SIG-M5 treated with dmso at 0.1 percent for 504 hours (cell line): ENCODE measurements at regions not wholly inside any gene's neighbourhood (a gene's known extent, or its start where the extent isn't known, plus 50 kb on each side); places are given as distances from the start of the nearest gene placed in this dataset.
A peak's percentile ranks its signal among the peaks of the same experiment; 100 is the strongest.

ENCODE experiments used
- DNase-seq: peaks from one replicate; lab custom pipeline; 2025; ENCODE audit not compliant: unreplicated experiment; lab: John Stamatoyannopoulos, UW

DNA sequence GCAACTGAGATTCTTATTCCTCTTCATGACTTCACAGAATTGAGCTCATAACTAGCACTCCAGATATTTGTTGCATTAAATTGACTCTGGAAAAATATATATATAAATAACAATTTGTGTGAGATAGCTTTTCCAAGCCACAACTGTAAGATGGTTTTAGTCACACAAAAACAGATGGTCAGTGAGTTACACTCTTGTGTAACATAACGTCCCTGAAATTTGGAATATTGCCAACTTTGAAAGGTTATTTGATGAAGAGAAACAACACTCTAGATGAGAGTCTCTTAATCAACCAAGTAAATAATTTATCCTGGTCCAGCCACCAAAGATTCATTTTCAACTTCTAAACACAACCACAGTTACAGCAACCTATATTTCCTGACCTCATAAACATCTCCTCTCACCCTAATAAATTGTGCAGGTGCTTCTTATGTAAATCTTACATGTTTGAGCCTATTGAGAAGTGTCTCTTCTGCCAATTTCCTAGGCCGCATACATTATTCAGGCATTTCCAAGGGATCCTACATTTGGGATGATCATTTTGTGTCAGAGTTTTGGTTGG lies 84.9 kb upstream of the ACP3 start:
- DNase-seq, result no peak

DNA sequence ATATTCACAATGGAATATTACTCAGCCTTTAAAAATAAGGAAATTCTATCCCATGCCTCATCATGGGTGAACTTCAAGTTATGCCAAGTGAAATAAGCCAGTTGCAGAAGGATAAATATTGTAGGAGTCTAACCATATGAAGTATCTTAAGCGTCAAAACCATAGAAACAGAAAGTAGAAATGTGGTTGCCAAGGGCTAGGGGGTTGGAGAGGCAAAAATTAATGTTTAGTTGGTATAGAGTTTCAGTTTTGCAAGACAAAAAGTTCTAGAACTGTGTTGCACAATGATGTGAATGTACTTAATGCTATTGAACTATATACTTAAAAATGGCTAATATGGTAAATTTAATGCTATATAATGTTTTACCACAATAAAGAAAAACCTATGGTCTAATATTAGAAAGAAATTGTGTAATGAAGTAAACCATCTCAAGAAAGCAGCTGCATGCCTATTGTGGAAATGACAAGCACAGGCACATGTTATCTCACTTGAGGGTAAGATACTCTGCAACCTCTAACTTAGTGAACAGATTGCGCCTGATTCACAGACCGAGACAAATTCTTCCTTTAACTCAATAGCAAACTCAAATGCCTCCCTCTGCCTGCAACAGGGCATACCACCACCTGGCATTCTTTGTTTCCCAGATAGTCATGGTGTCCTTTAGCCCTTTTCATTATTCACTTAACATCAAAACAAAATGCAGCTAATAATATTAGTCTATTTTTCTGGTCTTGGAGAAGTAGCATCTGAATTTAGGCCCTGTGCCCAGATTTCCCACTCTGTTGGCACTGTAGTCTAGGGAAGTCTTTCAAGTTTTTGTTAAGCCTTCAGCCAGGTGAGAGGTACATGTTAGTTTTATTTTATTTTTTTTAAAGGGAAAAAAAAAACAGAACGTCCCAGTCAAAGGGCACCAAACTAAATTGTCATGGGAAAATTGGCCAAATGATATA lies 80.2 kb upstream of the ACP3 start:
- no peak for DNase-seq

- DNase-seq, result no peak
These were observed 79.6 kb upstream of the ACP3 start for GRCh38 chr3:132237652-132238032.

- DNase-seq, result no peak
These were observed 77.6 kb upstream of the ACP3 start for GRCh38 chr3:132239587-132239986.

GRCh38 chr3:132241776-132242514 lies 75.3 kb upstream of the ACP3 start:
- no peak for DNase-seq

- no peak for DNase-seq
These were observed 74.4 kb upstream of the ACP3 start for GRCh38 chr3:132242790-132243189.

DNA sequence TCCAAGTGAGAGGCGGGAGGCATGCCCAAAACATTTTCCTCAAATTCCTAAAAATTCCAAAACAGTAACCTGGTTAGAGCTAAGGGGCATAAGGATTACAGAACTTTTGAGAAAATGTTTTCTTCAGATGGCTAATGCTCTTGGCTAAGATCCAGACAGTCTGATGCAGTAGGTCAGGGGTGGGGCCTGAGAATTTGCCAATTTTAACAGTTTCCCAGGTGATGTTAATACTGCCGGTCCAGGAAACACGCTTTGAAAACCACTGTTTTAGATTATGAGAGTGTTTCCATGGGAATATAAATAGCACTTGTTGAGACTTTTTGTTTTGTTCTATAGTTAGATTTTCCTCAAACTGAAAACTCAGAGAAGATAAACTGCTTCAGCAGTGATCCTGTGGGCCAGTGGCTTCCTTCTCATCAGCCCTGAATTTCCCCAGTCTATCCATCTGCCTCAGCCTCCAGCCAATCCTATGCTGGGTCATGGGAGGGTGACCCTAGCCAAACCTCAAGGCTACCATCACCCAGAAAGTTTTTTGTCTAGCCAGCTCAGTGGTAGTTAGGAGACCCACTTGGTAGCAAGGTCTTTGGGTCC lies 71.6 kb upstream of the ACP3 start:
- DNase-seq, result no peak

DNA sequence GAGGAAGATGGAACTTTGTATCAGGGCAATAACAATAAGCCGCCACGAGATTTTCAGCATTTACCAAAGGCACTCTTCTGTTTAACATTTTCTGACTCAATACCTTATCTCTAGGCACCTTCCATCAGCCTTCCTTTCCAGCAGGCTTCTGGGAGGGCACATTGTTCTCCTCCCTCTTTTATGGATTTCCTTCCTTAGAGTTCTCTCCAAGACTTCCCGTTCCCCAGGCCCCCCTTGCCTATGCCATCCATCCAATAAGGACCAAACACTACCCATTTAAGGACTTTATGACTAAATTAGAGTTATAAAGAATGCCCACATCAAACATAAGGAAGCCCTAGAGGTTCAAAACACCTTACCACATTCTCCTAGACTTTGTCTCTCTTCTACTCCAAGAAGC lies 71.0 kb upstream of the ACP3 start:
- DNase-seq, result no peak

DNA sequence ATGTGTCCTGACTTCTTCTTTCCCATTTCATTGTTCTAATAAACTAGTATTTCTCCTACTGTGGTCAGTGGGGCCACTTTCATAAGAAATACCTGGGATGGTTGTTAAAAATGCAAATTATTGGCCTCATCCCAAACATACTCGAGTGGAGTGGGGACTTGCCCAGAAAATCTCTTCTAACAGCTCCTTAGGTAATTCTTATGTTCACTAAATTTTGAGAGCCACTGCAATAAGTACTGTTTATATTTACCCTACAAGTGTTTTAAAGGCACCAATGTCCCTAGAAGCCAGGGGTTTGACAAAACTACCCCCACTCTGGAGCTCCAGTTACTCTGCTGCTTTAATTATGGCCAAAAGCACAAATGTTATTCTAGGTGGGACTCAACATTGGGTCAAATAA lies 70.0 kb upstream of the ACP3 start:
- no peak for DNase-seq

GRCh38 chr3:132248490-132248889 lies 68.7 kb upstream of the ACP3 start:
- no peak for DNase-seq

GRCh38 chr3:132253262-132253878 lies 63.8 kb upstream of the ACP3 start:
- DNase-seq, result peak; percentile 81

- no peak for DNase-seq
These were observed 63.0 kb upstream of the ACP3 start for GRCh38 chr3:132254076-132254755.

- no peak for DNase-seq
These were observed 62.0 kb upstream of the ACP3 start for GRCh38 chr3:132255041-132255745.

DNA sequence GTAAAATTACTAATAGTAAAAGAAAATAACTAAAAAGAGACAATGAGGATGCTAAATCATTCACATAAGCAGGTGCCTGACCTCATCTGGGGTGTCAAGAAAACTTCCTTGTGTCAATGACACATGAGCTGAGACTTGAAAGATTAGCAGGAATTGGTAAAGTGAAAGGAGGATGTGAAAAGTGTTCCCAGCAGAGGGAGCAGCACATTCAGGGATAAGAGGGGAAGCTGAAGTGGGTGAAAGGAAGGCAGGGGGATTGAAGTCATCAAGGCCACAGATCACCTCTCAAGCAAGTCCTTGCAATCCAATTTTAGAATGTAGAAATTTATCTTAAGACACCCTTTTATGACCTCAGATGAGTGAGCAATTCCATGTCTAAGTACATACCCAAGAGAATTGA lies 60.2 kb upstream of the ACP3 start:
- DNase-seq, result peak; percentile 49

GRCh38 chr3:132261506-132261905 lies 55.7 kb upstream of the ACP3 start:
- peak; percentile 25 for DNase-seq

DNA sequence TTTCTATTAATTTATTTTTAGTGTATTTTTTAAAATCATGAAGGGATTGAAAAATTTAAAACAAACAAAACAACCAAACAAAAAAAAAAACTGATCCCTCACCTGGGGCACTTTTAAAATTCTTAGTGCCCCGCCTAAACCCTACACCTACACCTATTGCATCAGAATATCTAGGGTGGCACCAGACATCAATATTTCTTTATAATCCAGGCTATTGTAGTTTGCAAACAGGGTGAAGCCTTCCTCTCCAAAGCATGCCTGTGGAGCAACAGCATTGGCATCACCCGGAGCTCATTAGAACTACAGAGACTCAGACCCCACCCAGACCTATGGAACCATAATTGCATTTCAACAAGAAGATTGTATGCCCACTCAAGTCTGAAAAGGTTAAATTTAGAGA lies 54.9 kb upstream of the ACP3 start:
- DNase-seq, result no peak

GRCh38 chr3:132262956-132263355 lies 54.3 kb upstream of the ACP3 start:
- DNase-seq, result no peak

GRCh38 chr3:132265028-132265427 lies 52.2 kb upstream of the ACP3 start:
- no peak for DNase-seq

GRCh38 chr3:132265488-132265887 lies 51.7 kb upstream of the ACP3 start:
- DNase-seq, result no peak

- no peak for DNase-seq
These were observed 49.7 kb upstream of the ACP3 start for GRCh38 chr3:132267391-132267993.
